ENCODE measurements at regions not wholly inside any gene's neighbourhood (a gene's known extent, or its start where the extent isn't known, plus 50 kb on each side); places are given as distances from the start of the nearest gene placed in this dataset.

GRCh38 chr5:125699860-125700259 is 723.3 kb upstream of the GRAMD2B start:
- Histone ChIP-seq H2AFZ (ENCODE audit: low read length) (no peak overlapping the region), H3K4me2 (ENCODE audit: low read depth, low read length) (peak overlapping the region; percentile 59; the same call in 1 of the 2 replicates), H3K4me3 (replicated peaks in 1 of 3; ENCODE audit: insufficient read depth in 1 of 3, low read depth in 2 of 3, low read length in 3 of 3) (0 out of 6 replicates have a peak overlapping the region, but pooled peaks of 1 of the 3 experiments have one; percentile 40), H4K20me1 (ENCODE audit: insufficient read depth, low read length) (no peaks in the 10 kb centered on the region), H3K9ac (ENCODE audit: insufficient read depth, low read depth, low read length) (no peak overlapping the region), H3K27ac (ENCODE audit: extremely low read length, insufficient read depth, low read length) (no peak overlapping the region), H3K36me3 (replicated peaks in 1 of 2; ENCODE audit: control insufficient read depth in 1 of 2, insufficient read depth in 2 of 2, low read length in 2 of 2) (no peaks in the 10 kb centered on the region), H3K9me3 (ENCODE audit: low read length) (peaks cover 14% of the 10 kb centered on the region), H3K27me3 (ENCODE audit: control insufficient read depth in 1 of 2, insufficient read depth in 2 of 2, low read length in 2 of 2) (no peaks in the 10 kb centered on the region), H3K79me2 (ENCODE audit: insufficient read depth, low read length) (no peaks in the 10 kb centered on the region), H3K4me1 (ENCODE audit: insufficient read depth, low read length) (peaks cover 15% of the 10 kb centered on the region; the same call in 1 of the 2 replicates)
- WGBS (ENCODE audit: low lambda C conversion rate): 4% methylated on average over 2 of the region's 2 CpGs
- no TSS peak for BruUV-seq (replicated peaks)
- ATAC-seq: no peak
- in situ Hi-C loops (cut with HindIII; ENCODE audit: extremely low pct_ligation_motif_present, low pct_unique_long_range_greater_than_20kb): no loop called here
- POLR2A ChIA-PET: interaction anchor here (1.1 to 1.4 kb wide), 2 partner anchors 19 to 20 kb away, joined by 3 read pairs; no protein-coding TSS in a partner anchor
- DNase-seq (ENCODE audit: low spot score): no peak
- CTCF ChIA-PET (ENCODE audit: low intra/inter-chr PET ratio, low total read pairs): no interaction called here
- FAIRE-seq: no peak
- intact Hi-C loops (cut with micrococcal nuclease; ENCODE audit: unreplicated experiment): no loop called here
- TF ChIP-seq SP2 (CRISPR knock-in tag; IDR thresholded peaks at IDR 0.05) (no peak), NR2F2 (IDR thresholded peaks at IDR 0.05; ENCODE audit: borderline replicate concordance, low read depth) (no peak), ZNF205 (CRISPR knock-in tag; IDR thresholded peaks at IDR 0.05) (no peak), PLRG1 (conservative IDR thresholded peaks at IDR 0.05) (no peak), ATF3 (CRISPR knock-in tag; IDR thresholded peaks at IDR 0.05) (no peak), AHDC1 (CRISPR knock-in tag; IDR thresholded peaks at IDR 0.05; ENCODE audit: borderline replicate concordance) (no peak), STAT6 (CRISPR knock-in tag; IDR thresholded peaks at IDR 0.05; ENCODE audit: borderline replicate concordance) (no peak), ZSCAN25 (CRISPR knock-in tag; IDR thresholded peaks at IDR 0.05) (no peak), RARG (CRISPR knock-in tag; IDR thresholded peaks at IDR 0.05; ENCODE audit: low read depth) (no peak), PAX8 (CRISPR knock-in tag; IDR thresholded peaks at IDR 0.05; ENCODE audit: borderline replicate concordance) (no peak), ZNF530 (CRISPR knock-in tag; IDR thresholded peaks at IDR 0.05; ENCODE audit: low read depth) (no peak), ZSCAN9 (CRISPR knock-in tag; IDR thresholded peaks at IDR 0.05; ENCODE audit: borderline replicate concordance) (no peak), ZNF234 (CRISPR knock-in tag; conservative IDR thresholded peaks at IDR 0.05) (no peak), SP140L (CRISPR knock-in tag; IDR thresholded peaks at IDR 0.05; ENCODE audit: borderline replicate concordance) (no peak), ETV6 (CRISPR knock-in tag; conservative IDR thresholded peaks at IDR 0.05) (no peak), PHF5A (CRISPR knock-in tag; IDR thresholded peaks at IDR 0.05; ENCODE audit: low read depth, unreplicated experiment) (no peak), PHB2 (IDR thresholded peaks at IDR 0.05; ENCODE audit: partially characterized antibody) (no peak), HCFC1 (IDR thresholded peaks at IDR 0.05; ENCODE audit: low read depth, low read length) (no peak)

Data from HepG2 (cell line).